PC-3 (cell line): ENCODE measurements at regions not wholly inside any gene's neighbourhood (a gene's known extent, or its start where the extent isn't known, plus 50 kb on each side); places are given as distances from the start of the nearest gene placed in this dataset.

Source experiments
- ATAC-seq: fragments of 200-7000 bp; cut with Tn5 transposase; 2 replicates; pipeline ENCODE4 v1.9.1; 2020; ENCODE audit warnings: mild to moderate bottlenecking, moderate library complexity
- BruUV-seq: library from RNA; stranded (reverse); fragments of 400-500 nt; replicated peaks from 2 replicates; lab custom pipeline; 2021; lab: Mats Ljungman, UMichigan
- CTCF ChIA-PET: fragments of 300-600 bp; sonication (Branson Sonifier 250); formaldehyde crosslinking; loops from one replicate; lab custom pipeline; 2022; ENCODE audit warnings: antibody characterized with exemption; lab: Charles Lee
- POLR2A ChIA-PET: fragments of 300-600 bp; sonication (Branson Sonifier 250); formaldehyde crosslinking; loops from one replicate; lab custom pipeline; 2022; ENCODE audit warnings: antibody characterized with exemption; ENCODE audit not compliant: unreplicated experiment; lab: Charles Lee
- DNase-seq: peaks from one replicate; pipeline ENCODE4 v3.0.0-alpha.2; 2015
- H2AFZ ChIP-seq: fragments of 300-600 bp; sonication (generic); 2 replicates; pipeline ENCODE4 v1.6.0; 2016; ENCODE audit warnings: antibody characterized with exemption, low read length
- H3F3A ChIP-seq: fragments of 300-600 bp; sonication (generic); one replicate; pipeline ENCODE4 v1.6.0; 2017; ENCODE audit warnings: antibody characterized with exemption, low read length, control low read depth, mild to moderate bottlenecking; ENCODE audit not compliant: unreplicated experiment
- H3K27ac ChIP-seq: fragments of 300-600 bp; sonication (generic); 2 replicates; pipeline ENCODE4 v1.5.1; 2016; ENCODE audit warnings: mild to moderate bottlenecking, low read length
- H3K27me3 ChIP-seq: fragments of 300-600 bp; sonication (generic); 2 replicates; pipeline ENCODE4 v1.6.1; 2016; ENCODE audit warnings: low read length, mixed read lengths
- H3K36me3 ChIP-seq: fragments of 300-600 bp; sonication (generic); 2 replicates; pipeline ENCODE4 v1.6.1; 2016; ENCODE audit warnings: low read depth, mixed run types, low read length, mixed read lengths
- H3K4me1 ChIP-seq: fragments of 300-600 bp; sonication (generic); 2 replicates; pipeline ENCODE4 v1.5.1; 2016; ENCODE audit warnings: low read length; ENCODE audit not compliant: insufficient read depth
- H3K4me2 ChIP-seq: fragments of 300-600 bp; sonication (generic); 2 replicates; pipeline ENCODE4 v1.6.0; 2016; ENCODE audit warnings: low read length
- H3K4me3 ChIP-seq: fragments of 300-600 bp; sonication (generic); 2 replicates; pipeline ENCODE4 v1.5.1; 2016; ENCODE audit warnings: mild to moderate bottlenecking, low read length, mixed read lengths
- H3K79me2 ChIP-seq: fragments of 300-600 bp; sonication (generic); 2 replicates; pipeline ENCODE4 v1.6.1; 2017; ENCODE audit warnings: low read length, mixed read lengths
- H3K9ac ChIP-seq: fragments of 300-600 bp; sonication (generic); 2 replicates; pipeline ENCODE4 v1.6.0; 2016; ENCODE audit warnings: mild to moderate bottlenecking, low read length
- H3K9me2 ChIP-seq: fragments of 300-600 bp; sonication (generic); replicated peaks from 2 replicates; pipeline ENCODE4 v1.6.1; 2016; ENCODE audit warnings: mixed run types, low read length, mixed read lengths
- H3K9me3 ChIP-seq: fragments of 300-600 bp; sonication (generic); 2 replicates; pipeline ENCODE4 v1.6.1; 2016; ENCODE audit warnings: low read length, mixed read lengths
- H4K20me1 ChIP-seq: fragments of 300-600 bp; sonication (generic); 2 replicates; pipeline ENCODE4 v1.6.1; 2016; ENCODE audit warnings: low read length, mixed read lengths
- CTCF ChIP-seq: fragments of 300-600 bp; sonication (generic); conservative IDR thresholded peaks from 2 replicates; pipeline ENCODE4 v1.5.1; 2017; ENCODE audit warnings: antibody characterized with exemption, low read depth, mild to moderate bottlenecking, low read length
- EZH2 ChIP-seq: fragments of 300-600 bp; sonication (generic); IDR thresholded peaks from one replicate; pipeline ENCODE4 v1.6.1; 2017; ENCODE audit warnings: antibody characterized with exemption, mild to moderate bottlenecking, low read length; ENCODE audit not compliant: unreplicated experiment
- EZH2phosphoT487 ChIP-seq: fragments of 300-600 bp; sonication (generic); IDR thresholded peaks from 2 replicates; pipeline ENCODE4 v1.6.1; 2018; ENCODE audit warnings: mild to moderate bottlenecking, antibody characterized with exemption, low read length, borderline replicate concordance
- intact Hi-C: fragments of 100-400 bp; cut with micrococcal nuclease; formaldehyde crosslinking; loops from 2 replicates; pipeline ENCODE4 v1.9.0; 2023

GRCh38 chr17:21815352-21816063 lies 123.2 kb downstream of the KCNJ18 start:
- 0 out of 2 replicates have a peak, but pooled peaks cover 6% of the 10 kb centered on the region for H3K27me3 ChIP-seq
- H3K36me3 ChIP-seq, result no peaks in the 10 kb centered on the region
- no peaks in the 10 kb centered on the region for H3K79me2 ChIP-seq
- TF ChIP-seq EZH2 (no peak), CTCF (no peak), EZH2phosphoT487 (no peak)
- no peak overlapping the region for H3K4me3 ChIP-seq
- H3K9ac ChIP-seq, result no peak overlapping the region
- ATAC-seq, result no peak
- H3K4me1 ChIP-seq, result no peaks in the 10 kb centered on the region
- H3K27ac ChIP-seq, result no peak overlapping the region
- H4K20me1 ChIP-seq, result no peaks in the 10 kb centered on the region
- H3K9me2 ChIP-seq, result no peaks in the 10 kb centered on the region
- no TSS peak for BruUV-seq
- H3K9me3 ChIP-seq, result no peaks in the 10 kb centered on the region
- no peak for DNase-seq
- CTCF ChIA-PET, result no interaction called here
- H3F3A ChIP-seq, result no peaks in the 10 kb centered on the region
- no peak overlapping the region for H2AFZ ChIP-seq
- POLR2A ChIA-PET, result no interaction called here
- H3K4me2 ChIP-seq, result no peak overlapping the region
- intact Hi-C loops, result no loop called here

- ChIA-PET POLR2A (no interaction called here), CTCF (no interaction called here)
- H3F3A ChIP-seq, result no peaks in the 10 kb centered on the region
- H3K27ac ChIP-seq, result no peak overlapping the region
- H3K27me3 ChIP-seq, result 0 out of 2 replicates have a peak, but pooled peaks cover 6% of the 10 kb centered on the region
- BruUV-seq, result no TSS peak
- H3K9me3 ChIP-seq, result no peaks in the 10 kb centered on the region
- H3K4me2 ChIP-seq, result no peak overlapping the region
- no peak for ATAC-seq
- no peaks in the 10 kb centered on the region for H3K79me2 ChIP-seq
- H3K4me3 ChIP-seq, result no peak overlapping the region
- no peaks in the 10 kb centered on the region for H4K20me1 ChIP-seq
- DNase-seq, result no peak
- no peak overlapping the region for H3K9ac ChIP-seq
- intact Hi-C loops, result no loop called here
- H3K36me3 ChIP-seq, result no peaks in the 10 kb centered on the region
- no peaks in the 10 kb centered on the region for H3K9me2 ChIP-seq
- H3K4me1 ChIP-seq, result no peaks in the 10 kb centered on the region
- TF ChIP-seq CTCF (no peak), EZH2 (no peak), EZH2phosphoT487 (no peak)
- H2AFZ ChIP-seq, result no peak overlapping the region
Observed at GRCh38 chr17:21816592-21817567, 124.6 kb downstream of the KCNJ18 start.
